Hepatocyte (in vitro differentiated cells): ENCODE measurements at regions not wholly inside any gene's neighbourhood (a gene's known extent, or its start where the extent isn't known, plus 50 kb on each side); places are given as distances from the start of the nearest gene placed in this dataset.

Experiments used
- DNase-seq: peaks from one replicate; pipeline ENCODE4 v3.0.0-alpha.2; 2016; ENCODE audit warnings: low spot score
- H2AFZ ChIP-seq: fragments of 200-600 bp; sonication (generic); 2 replicates; pipeline ENCODE4 v1.6.0; 2016; ENCODE audit warnings: antibody characterized with exemption, mild to moderate bottlenecking
- H3K27ac ChIP-seq: fragments of 200-600 bp; sonication (generic); 2 replicates; pipeline ENCODE4 v1.5.1; 2016; ENCODE audit warnings: mild to moderate bottlenecking
- H3K27me3 ChIP-seq: fragments of 200-600 bp; sonication (generic); 2 replicates; pipeline ENCODE4 v1.6.1; 2016
- H3K36me3 ChIP-seq: fragments of 200-600 bp; sonication (generic); replicated peaks from 2 replicates; pipeline ENCODE4 v1.5.1; 2016; ENCODE audit warnings: low read depth; ENCODE audit not compliant: insufficient read depth
- H3K4me1 ChIP-seq: fragments of 200-600 bp; sonication (generic); 2 replicates; pipeline ENCODE4 v1.5.1; 2016; ENCODE audit warnings: mild to moderate bottlenecking, moderate library complexity; ENCODE audit not compliant: insufficient read depth
- H3K4me2 ChIP-seq: fragments of 200-600 bp; sonication (generic); 2 replicates; pipeline ENCODE4 v1.6.0; 2016
- H3K4me3 ChIP-seq: fragments of 200-600 bp; sonication (generic); 2 replicates; pipeline ENCODE4 v1.5.1; 2016; ENCODE audit warnings: mild to moderate bottlenecking
- H3K79me2 ChIP-seq: fragments of 200-600 bp; sonication (generic); 2 replicates; pipeline ENCODE4 v1.6.0; 2017; ENCODE audit warnings: mild to moderate bottlenecking
- H3K9me2 ChIP-seq: fragments of 200-600 bp; sonication (generic); replicated peaks from 2 replicates; pipeline ENCODE4 v1.6.0; 2017; ENCODE audit warnings: mild to moderate bottlenecking; ENCODE audit not compliant: insufficient read depth
- H3K9me3 ChIP-seq: fragments of 200-600 bp; sonication (generic); 2 replicates; pipeline ENCODE4 v1.5.1; 2016; ENCODE audit warnings: low read depth, mild to moderate bottlenecking
- H4K20me1 ChIP-seq: fragments of 200-600 bp; sonication (generic); 2 replicates; pipeline ENCODE4 v1.6.0; 2016; ENCODE audit warnings: mild to moderate bottlenecking; ENCODE audit not compliant: insufficient read depth, poor library complexity, severe bottlenecking
- CTCF ChIP-seq: fragments of 200-600 bp; sonication (generic); IDR thresholded peaks from 2 replicates; pipeline ENCODE4 v1.5.1; 2016; ENCODE audit warnings: antibody characterized with exemption, mild to moderate bottlenecking; ENCODE audit not compliant: poor library complexity
- EZH2 ChIP-seq: fragments of 200-600 bp; sonication (generic); IDR thresholded peaks from 2 replicates; pipeline ENCODE4 v1.6.1; 2016; ENCODE audit warnings: antibody characterized with exemption, mild to moderate bottlenecking, borderline replicate concordance
- EZH2phosphoT487 ChIP-seq: fragments of 200-600 bp; sonication (generic); IDR thresholded peaks from one replicate; pipeline ENCODE4 v1.6.1; 2018; ENCODE audit warnings: antibody characterized with exemption, mild to moderate bottlenecking, low read depth, moderate library complexity; ENCODE audit not compliant: unreplicated experiment, severe bottlenecking
- WGBS: methylation state at CpG from one replicate; pipeline ENCODE4 v1.1.6; 2016; ENCODE audit warnings: low lambda C conversion rate; ENCODE audit errors: missing lambda C conversion rate; 5-methylcytosine and 5-hydroxymethylcytosine counted together

- H3K9me3 ChIP-seq = no peaks in the 10 kb centered on the region
- no peaks in the 10 kb centered on the region for H3K36me3 ChIP-seq
- H3K4me1 ChIP-seq = no peaks in the 10 kb centered on the region
- H3K9me2 ChIP-seq = no peaks in the 10 kb centered on the region
- no peak for DNase-seq
- TF ChIP-seq CTCF (no peak), EZH2 (no peak), EZH2phosphoT487 (no peak)
- no peak overlapping the region for H2AFZ ChIP-seq
- H3K27me3 ChIP-seq = no peaks in the 10 kb centered on the region
- H3K27ac ChIP-seq = no peak overlapping the region
- no peak overlapping the region for H3K4me3 ChIP-seq
- WGBS = 91% methylated on average over 3 of the region's 3 CpGs
- H3K4me2 ChIP-seq = no peak overlapping the region
- no peaks in the 10 kb centered on the region for H3K79me2 ChIP-seq
- no peaks in the 10 kb centered on the region for H4K20me1 ChIP-seq
Measured at GRCh38 chr9:111161015-111161415, 122.7 kb upstream of the LPAR1 start.

- Histone ChIP-seq H4K20me1 (no peaks in the 10 kb centered on the region), H3K27ac (no peak overlapping the region), H3K36me3 (no peaks in the 10 kb centered on the region), H3K4me3 (no peak overlapping the region), H3K79me2 (no peaks in the 10 kb centered on the region), H2AFZ (no peak overlapping the region), H3K4me1 (no peaks in the 10 kb centered on the region), H3K27me3 (no peaks in the 10 kb centered on the region), H3K4me2 (no peak overlapping the region), H3K9me2 (no peaks in the 10 kb centered on the region), H3K9me3 (no peaks in the 10 kb centered on the region)
- DNase-seq = no peak
- TF ChIP-seq EZH2 = no peak
- WGBS = 77% methylated on average over 2 of the region's 2 CpGs
Measured at GRCh38 chr9:111158999-111159398, 120.7 kb upstream of the LPAR1 start.

GRCh38 chr9:111158363-111158762, 120.1 kb upstream of the LPAR1 start:
- Histone ChIP-seq H3K4me1 (no peaks in the 10 kb centered on the region), H3K9me2 (no peaks in the 10 kb centered on the region), H2AFZ (no peak overlapping the region), H3K36me3 (no peaks in the 10 kb centered on the region), H3K27me3 (no peaks in the 10 kb centered on the region), H3K4me2 (no peak overlapping the region), H3K27ac (no peak overlapping the region), H3K9me3 (no peaks in the 10 kb centered on the region), H3K4me3 (no peak overlapping the region), H3K79me2 (no peaks in the 10 kb centered on the region), H4K20me1 (no peaks in the 10 kb centered on the region)
- DNase-seq = no peak
- 64% methylated on average over 1 of the region's 1 CpG for WGBS
- no peak for TF ChIP-seq CTCF
- no peak for TF ChIP-seq EZH2phosphoT487
- no peak for TF ChIP-seq EZH2

GRCh38 chr9:111154081-111154562, 115.9 kb upstream of the LPAR1 start:
- Histone ChIP-seq H4K20me1 (no peaks in the 10 kb centered on the region), H3K9me2 (no peaks in the 10 kb centered on the region), H3K36me3 (no peaks in the 10 kb centered on the region), H3K9me3 (no peaks in the 10 kb centered on the region), H3K79me2 (no peaks in the 10 kb centered on the region), H3K4me3 (no peak overlapping the region), H2AFZ (no peak overlapping the region), H3K4me1 (no peaks in the 10 kb centered on the region), H3K27ac (no peak overlapping the region), H3K4me2 (no peak overlapping the region), H3K27me3 (no peaks in the 10 kb centered on the region)
- DNase-seq = no peak
- TF ChIP-seq EZH2phosphoT487 (no peak), CTCF (no peak), EZH2 (no peak)
- 72% methylated on average over 1 of the region's 1 CpG for WGBS
